HUDEP-2 (cell line): ENCODE measurements at regions not wholly inside any gene's neighbourhood (a gene's known extent, or its start where the extent isn't known, plus 50 kb on each side); places are given as distances from the start of the nearest gene placed in this dataset.

Experiments used
- DNase-seq, 76 experiments: peaks; one replicate each; lab custom pipeline; 2025; ENCODE audit not compliant: unreplicated experiment in 76 of 76; lab: John Stamatoyannopoulos, UW

GRCh38 chr3:59698091-59698490, 648.3 kb upstream of the CFAP20DC start:
- no peak for DNase-seq

GRCh38 chr3:59696783-59697182, 647.0 kb upstream of the CFAP20DC start:
- no peak for DNase-seq

- DNase-seq = no peak
These were observed 646.0 kb upstream of the CFAP20DC start for GRCh38 chr3:59695860-59696259.

GRCh38 chr3:59692117-59692516, 642.3 kb upstream of the CFAP20DC start:
- DNase-seq = no peak

GRCh38 chr3:59690886-59691285, 641.1 kb upstream of the CFAP20DC start:
- DNase-seq = no peak

- DNase-seq = no peak
These were observed 638.8 kb upstream of the CFAP20DC start for GRCh38 chr3:59688636-59689035.

- DNase-seq = no peak
These were observed 635.6 kb upstream of the CFAP20DC start for GRCh38 chr3:59685432-59685831.

GRCh38 chr3:59684766-59685165, 634.9 kb upstream of the CFAP20DC start:
- no peak for DNase-seq

GRCh38 chr3:59680919-59681318, 631.1 kb upstream of the CFAP20DC start:
- no peak for DNase-seq

GRCh38 chr3:59677747-59678702, 628.2 kb upstream of the CFAP20DC start:
- DNase-seq = no peak

GRCh38 chr3:59675495-59675894, 625.7 kb upstream of the CFAP20DC start:
- no peak for DNase-seq

- DNase-seq = no peak
These were observed 613.4 kb upstream of the CFAP20DC start for GRCh38 chr3:59663076-59663850.

- DNase-seq = no peak
These were observed 611.2 kb upstream of the CFAP20DC start for GRCh38 chr3:59660852-59661625.

GRCh38 chr3:59660376-59660775, 610.6 kb upstream of the CFAP20DC start:
- DNase-seq = no peak

- no peak for DNase-seq
These were observed 609.9 kb upstream of the CFAP20DC start for GRCh38 chr3:59659755-59660154.

GRCh38 chr3:59658866-59659265, 609.0 kb upstream of the CFAP20DC start:
- DNase-seq = no peak

GRCh38 chr3:59658274-59658673, 608.4 kb upstream of the CFAP20DC start:
- DNase-seq = no peak

GRCh38 chr3:59655418-59656015, 605.7 kb upstream of the CFAP20DC start:
- no peak for DNase-seq

GRCh38 chr3:59654480-59655417, 604.9 kb upstream of the CFAP20DC start:
- DNase-seq = no peak

- DNase-seq = no peak
These were observed 604.3 kb upstream of the CFAP20DC start for GRCh38 chr3:59654123-59654479.
